Common myeloid progenitor, CD34-positive (primary cell): ENCODE measurements at regions not wholly inside any gene's neighbourhood (a gene's known extent, or its start where the extent isn't known, plus 50 kb on each side); places are given as distances from the start of the nearest gene placed in this dataset.
A peak's percentile ranks its signal among the peaks of the same experiment; 100 is the strongest.
"Not testable (repeated sequence)": the region's sequence is repeated elsewhere in the genome, so short reads cannot be mapped to it uniquely, and the experiment has no call there.

Experiments
- CTCF ChIA-PET: fragments of 350-600 bp; sonication (Branson Sonifier 250); formaldehyde crosslinking; loops from one replicate; lab custom pipeline; 2021; ENCODE audit warnings: antibody characterized with exemption; lab: Charles Lee
- POLR2A ChIA-PET: fragments of 350-600 bp; sonication (Branson Sonifier 250); formaldehyde crosslinking; loops from one replicate; lab custom pipeline; 2021; ENCODE audit warnings: antibody characterized with exemption; lab: Charles Lee
- DNase-seq, 3 donors: peaks; one replicate each; pipeline versions ENCODE4 v3.0.0 to v3.0.0-alpha.2; 2013
- H3K27ac ChIP-seq, 2 experiments: 1 replicate in 1 of 2; 2 replicates in 1 of 2; pipeline ENCODE4 v1.7.0; 2013; ENCODE audit warnings: inconsistent platforms in 2 of 2, low read length in 2 of 2, mild to moderate bottlenecking in 2 of 2, low read depth in 1 of 2, moderate library complexity in 1 of 2; ENCODE audit not compliant: severe bottlenecking in 2 of 2, insufficient read depth in 1 of 2, poor library complexity in 1 of 2
- H3K27me3 ChIP-seq, 5 experiments: replicated peaks in 2 of 5; 1 replicate in 3 of 5; 2 replicates in 2 of 5; pipeline versions ENCODE4 v1.6.1 to v1.7.0; 2013; ENCODE audit warnings: low read length in 4 of 5, mild to moderate bottlenecking in 2 of 5, moderate library complexity in 2 of 5, inconsistent platforms in 1 of 5; ENCODE audit not compliant: insufficient read depth in 5 of 5, control insufficient read depth in 4 of 5
- H3K36me3 ChIP-seq, 4 experiments: 1 replicate in 2 of 4; 2 replicates in 2 of 4; pipeline versions ENCODE4 v1.6.1 to v1.7.0; 2013; ENCODE audit warnings: low read length in 3 of 4, control low read depth in 1 of 4, mild to moderate bottlenecking in 1 of 4; ENCODE audit not compliant: control insufficient read depth in 4 of 4, insufficient read depth in 4 of 4
- H3K4me1 ChIP-seq, 4 experiments: 1 replicate in 3 of 4; 2 replicates in 1 of 4; pipeline versions ENCODE4 v1.6.1 to v1.7.1; 2013; ENCODE audit warnings: low read length in 3 of 4, mild to moderate bottlenecking in 3 of 4, control low read depth in 1 of 4, inconsistent platforms in 1 of 4, moderate library complexity in 1 of 4; ENCODE audit not compliant: control insufficient read depth in 4 of 4, insufficient read depth in 4 of 4; ENCODE audit errors: control extremely low read depth in 1 of 4
- H3K4me3 ChIP-seq, 7 experiments: 1 replicate in 4 of 7; 2 replicates in 3 of 7; pipeline versions ENCODE4 v1.5.1 to v1.7.0; 2013; ENCODE audit warnings: mild to moderate bottlenecking in 7 of 7, low read length in 6 of 7, moderate library complexity in 6 of 7, inconsistent platforms in 2 of 7, low read depth in 2 of 7, control low read depth in 1 of 7; ENCODE audit not compliant: insufficient read depth in 4 of 7, control insufficient read depth in 1 of 7; ENCODE audit errors: extremely low read depth in 1 of 7
- H3K9me3 ChIP-seq, 5 experiments: 1 replicate in 4 of 5; 2 replicates in 1 of 5; pipeline versions ENCODE4 v1.6.1 to v1.7.1; 2013; ENCODE audit warnings: low read length in 4 of 5, mild to moderate bottlenecking in 2 of 5, inconsistent platforms in 1 of 5, low read depth in 1 of 5, moderate library complexity in 1 of 5; ENCODE audit not compliant: control insufficient read depth in 4 of 5, insufficient read depth in 2 of 5; ENCODE audit errors: control extremely low read depth in 1 of 5
- WGBS: methylation state at CpG from one replicate; pipeline ENCODE4 v1.1.5; 2013; ENCODE audit not compliant: insufficient coverage; 5-methylcytosine and 5-hydroxymethylcytosine counted together

DNA sequence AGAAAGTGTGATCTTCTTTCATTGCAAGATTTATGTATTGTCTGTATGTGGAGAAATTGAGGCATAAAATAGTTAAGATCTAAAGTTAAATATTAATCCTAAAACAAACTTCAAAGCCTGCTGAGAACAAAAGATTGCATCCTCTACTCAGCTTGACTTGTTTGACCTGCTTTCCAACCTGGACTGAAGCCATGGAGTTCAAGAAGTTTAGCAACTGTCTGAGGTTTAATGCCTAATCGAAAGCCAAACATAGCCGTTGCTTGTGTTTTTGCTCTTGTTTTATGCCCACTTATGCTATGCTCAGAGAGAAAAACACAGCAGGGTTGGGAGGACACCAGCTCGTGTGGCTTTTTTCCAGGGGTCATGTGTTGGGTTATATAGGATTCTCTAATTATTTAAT lies 135.6 kb downstream of the NUFIP1 start:
- Histone ChIP-seq H3K4me1 (no peaks in the 10 kb centered on the region), H3K27me3 (no peaks in the 10 kb centered on the region), H3K9me3 (no peaks in the 10 kb centered on the region), H3K4me3 (no peak overlapping the region), H3K36me3 (no peaks in the 10 kb centered on the region), H3K27ac (no peak overlapping the region)
- 87% methylated on average over 2 of the region's 3 CpGs for WGBS
- ChIA-PET CTCF (no interaction called here), POLR2A (no interaction called here)
- DNase-seq, result no peak

DNA sequence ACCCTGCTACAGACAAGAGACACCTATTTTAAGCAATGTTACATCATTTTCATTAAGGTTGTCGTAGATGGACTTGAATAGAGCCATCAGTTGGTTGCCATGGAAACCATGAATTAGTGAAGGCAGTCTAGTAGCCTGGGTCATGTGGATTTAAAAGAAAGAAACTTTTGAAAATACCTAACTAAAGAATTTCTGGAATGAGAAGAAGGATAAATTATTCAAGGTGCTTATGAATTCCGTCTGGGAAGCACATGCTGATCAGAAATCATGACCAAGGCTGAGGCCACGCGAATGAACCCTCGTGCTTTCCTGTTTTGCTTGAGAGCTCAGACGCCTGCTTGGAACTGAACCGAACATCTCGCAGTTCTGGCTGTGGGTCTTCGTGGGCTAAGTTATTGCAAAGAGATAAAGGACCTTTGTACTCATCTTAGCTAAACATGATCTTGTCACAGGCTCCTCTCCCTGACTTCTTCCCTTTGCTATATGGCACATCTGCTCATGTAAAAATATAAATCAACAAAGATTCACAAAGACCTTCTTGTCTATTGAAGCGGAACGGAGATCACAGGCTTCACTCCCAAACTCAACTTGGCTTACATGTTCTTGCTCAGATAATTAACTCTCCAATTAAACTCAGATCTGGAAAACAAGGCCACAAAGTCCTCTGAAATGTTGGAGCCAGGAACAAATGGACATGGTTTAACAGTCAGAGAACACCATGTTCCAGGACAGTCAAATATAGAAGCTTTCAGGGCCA lies 140.2 kb downstream of the NUFIP1 start:
- no peaks in the 10 kb centered on the region for H3K36me3 ChIP-seq
- CTCF ChIA-PET, result no interaction called here
- no peak for DNase-seq
- no peaks in the 10 kb centered on the region for H3K9me3 ChIP-seq
- WGBS, result 96% methylated on average over 6 of the region's 11 CpGs
- H3K27ac ChIP-seq, result no peak overlapping the region
- H3K4me1 ChIP-seq, result no peaks in the 10 kb centered on the region
- POLR2A ChIA-PET, result no interaction called here
- H3K27me3 ChIP-seq, result no peaks in the 10 kb centered on the region
- H3K4me3 ChIP-seq, result no peak overlapping the region

DNA sequence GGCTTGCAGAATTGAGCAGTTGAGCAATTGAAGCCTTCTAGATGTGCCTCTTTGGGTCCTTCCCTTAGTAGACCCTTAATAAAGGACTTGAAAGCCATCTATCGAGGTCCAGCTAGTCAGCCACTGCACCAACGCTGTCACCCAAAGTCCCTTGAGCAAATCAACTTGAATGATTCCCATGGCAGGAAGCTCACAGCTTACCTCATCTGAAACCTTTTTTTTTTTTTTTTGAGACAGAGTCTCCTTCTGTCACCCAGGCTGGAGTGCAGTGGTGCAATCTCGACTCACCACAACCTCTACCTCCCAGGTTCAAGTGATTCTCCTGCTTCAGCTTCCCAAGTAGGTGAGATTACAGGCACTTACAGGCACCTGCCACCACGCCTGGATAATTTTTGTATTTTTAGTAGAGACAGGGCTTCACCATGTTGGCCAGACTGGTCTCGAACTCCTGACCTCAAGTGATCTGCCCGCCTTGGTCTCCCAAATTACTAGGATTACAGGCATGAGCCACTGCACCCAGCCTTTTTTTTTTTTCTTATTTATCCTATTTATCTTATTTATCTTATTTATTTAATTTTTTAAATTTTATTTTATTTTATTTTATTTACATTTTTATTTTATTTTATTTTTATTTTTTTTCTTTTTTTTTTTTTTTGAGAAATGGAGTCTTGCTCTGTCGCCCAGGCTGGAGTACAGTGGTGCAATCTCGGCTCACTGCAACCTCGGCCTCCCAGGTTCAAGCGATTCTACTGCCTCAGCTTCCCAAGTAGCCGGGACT lies 143.8 kb downstream of the NUFIP1 start:
- H3K9me3 ChIP-seq, CTCF ChIA-PET, POLR2A ChIA-PET, H3K36me3 ChIP-seq, DNase-seq, H3K4me3 ChIP-seq, H3K27me3 ChIP-seq, H3K27ac ChIP-seq: not testable (repeated sequence)
- H3K4me1 ChIP-seq, result peaks cover 0 to 15% (median 6%) of the 10 kb centered on the region in 4 experiments
- WGBS, result 92% methylated on average over 7 of the region's 11 CpGs

DNA sequence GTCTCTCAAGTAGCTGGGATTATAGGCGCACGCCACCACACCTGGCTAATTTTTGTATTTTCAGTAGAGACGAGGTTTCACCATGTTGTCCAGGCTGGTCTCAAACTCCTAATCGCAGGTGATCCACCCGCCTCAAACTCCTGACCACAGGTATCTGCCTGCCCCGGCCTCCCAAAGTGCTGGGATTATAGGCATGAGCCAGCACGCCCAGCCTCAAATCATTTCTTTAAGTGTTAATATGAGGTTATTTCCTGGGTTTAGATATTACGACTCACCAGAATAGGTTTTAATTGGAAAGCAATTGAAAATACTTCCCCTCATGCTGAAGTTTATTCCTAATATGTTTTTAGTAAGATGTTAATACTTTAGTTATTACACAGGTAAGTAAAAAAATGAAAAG lies 144.5 kb downstream of the NUFIP1 start:
- Histone ChIP-seq H3K36me3 (no peaks in the 10 kb centered on the region), H3K27me3 (no peaks in the 10 kb centered on the region), H3K4me1 (peaks cover 0 to 15% (median 6%) of the 10 kb centered on the region in 4 experiments), H3K9me3 (no peaks in the 10 kb centered on the region), H3K27ac (no peak overlapping the region), H3K4me3 (no peak overlapping the region)
- ChIA-PET CTCF (no interaction called here), POLR2A (no interaction called here)
- WGBS, result 95% methylated on average over 5 of the region's 8 CpGs
- DNase-seq, result no peak

DNA sequence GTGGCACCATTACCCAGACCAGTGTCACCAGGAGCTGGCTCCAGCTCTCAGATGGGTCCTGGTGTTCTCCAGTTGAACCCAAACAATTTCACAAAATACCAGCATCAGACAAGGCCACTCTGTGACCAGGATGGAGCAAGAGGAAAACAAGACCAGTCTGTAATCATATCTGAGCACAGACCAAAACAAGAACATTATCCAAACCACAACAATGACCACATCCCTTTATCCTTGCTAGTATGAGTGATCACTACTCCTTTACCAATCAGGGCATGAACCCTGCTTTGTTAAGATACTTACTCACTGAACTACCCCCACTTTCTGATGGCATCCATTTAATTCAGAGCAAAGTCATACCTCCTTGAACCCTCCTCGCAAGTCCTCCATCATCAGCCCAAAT lies 145.9 kb downstream of the NUFIP1 start:
- H3K27me3 ChIP-seq, result no peaks in the 10 kb centered on the region
- H3K36me3 ChIP-seq, result no peaks in the 10 kb centered on the region
- H3K9me3 ChIP-seq, result no peaks in the 10 kb centered on the region
- no peak overlapping the region for H3K4me3 ChIP-seq
- POLR2A ChIA-PET, result interaction anchor here (0.6 kb wide), 1 partner anchor 16 kb away, joined by 4 read pairs; no protein-coding TSS in a partner anchor
- peak; percentile 28 to 85 (median 79) for DNase-seq
- CTCF ChIA-PET, result interaction anchor here (1.0 to 1.1 kb wide), 2 partner anchors 8 to 62 kb away, joined by 3 read pairs; no protein-coding TSS in a partner anchor
- H3K4me1 ChIP-seq, result peaks cover 0 to 15% (median 6%) of the 10 kb centered on the region in 4 experiments
- WGBS, result 89% methylated on average over 1 of the region's 1 CpG
- no peak overlapping the region for H3K27ac ChIP-seq

DNA sequence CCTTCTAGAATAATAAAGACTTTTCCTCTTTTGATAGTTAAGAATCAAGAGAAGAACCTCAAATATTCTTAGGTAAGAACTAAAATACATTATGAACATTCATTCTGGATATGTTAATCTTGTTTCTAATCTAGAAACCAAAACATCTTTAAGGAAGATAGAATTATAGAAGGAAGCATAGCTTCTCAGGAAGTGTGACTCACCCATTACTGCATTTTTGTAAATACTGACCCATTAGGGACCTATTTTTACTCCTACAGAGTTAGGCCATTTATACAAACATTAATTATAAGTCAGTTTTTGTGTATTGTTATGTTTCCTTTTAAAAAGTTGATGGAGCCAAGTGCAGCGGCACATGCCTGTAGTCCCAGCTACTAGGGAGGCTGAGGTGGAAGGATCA lies 147.1 kb downstream of the NUFIP1 start:
- Histone ChIP-seq H3K4me3 (no peak overlapping the region), H3K27ac (no peak overlapping the region), H3K27me3 (no peaks in the 10 kb centered on the region), H3K4me1 (peaks cover 0 to 15% (median 6%) of the 10 kb centered on the region in 4 experiments), H3K9me3 (no peaks in the 10 kb centered on the region), H3K36me3 (no peaks in the 10 kb centered on the region)
- peak; percentile 9 to 56 (median 39) for DNase-seq
- 100% methylated on average over 1 of the region's 1 CpG for WGBS
- ChIA-PET CTCF (no interaction called here), POLR2A (no interaction called here)

DNA sequence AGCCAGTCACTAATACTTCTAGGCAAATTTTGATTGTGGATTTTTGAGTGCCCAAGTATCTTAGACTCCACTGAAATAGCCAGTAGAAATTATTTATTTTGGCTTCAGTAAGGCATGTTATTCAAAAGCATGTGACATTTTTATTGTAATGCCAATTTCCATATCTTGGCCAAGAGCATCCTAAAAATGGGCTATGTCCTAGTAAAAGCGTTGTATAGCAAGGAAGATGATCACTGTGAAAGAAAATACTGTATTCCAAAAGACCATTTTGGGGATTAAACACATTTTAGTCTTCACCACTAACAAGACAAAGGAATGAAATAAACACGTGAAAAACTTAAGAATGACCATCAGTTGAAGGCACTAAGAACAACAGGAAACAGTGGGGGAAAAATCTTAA lies 149.1 kb downstream of the NUFIP1 start:
- no peaks in the 10 kb centered on the region for H3K27me3 ChIP-seq
- peaks cover 0 to 15% (median 6%) of the 10 kb centered on the region in 4 experiments for H3K4me1 ChIP-seq
- H3K9me3 ChIP-seq, result peaks cover 0 to 3% (median 0%) of the 10 kb centered on the region in 5 experiments
- POLR2A ChIA-PET, result no interaction called here
- no peak for DNase-seq
- H3K4me3 ChIP-seq, result no peak overlapping the region
- H3K36me3 ChIP-seq, result no peaks in the 10 kb centered on the region
- CTCF ChIA-PET, result interaction anchor here (0.6 to 1.0 kb wide), 2 partner anchors 30 to 71 kb away, joined by 4 read pairs; no protein-coding TSS in a partner anchor
- WGBS, result no CpG with 5 or more reads among the region's 2 CpGs
- H3K27ac ChIP-seq, result no peak overlapping the region
